B cell (primary cell): ENCODE measurements at regions not wholly inside any gene's neighbourhood (a gene's known extent, or its start where the extent isn't known, plus 50 kb on each side); places are given as distances from the start of the nearest gene placed in this dataset.

Experiments used
- ATAC-seq: fragments of 200-7000 bp; cut with Tn5 transposase; one replicate; pipeline ENCODE4 v1.10.0; 2021; ENCODE audit warnings: low read depth, mild to moderate bottlenecking, moderate number of reproducible peaks, moderate library complexity
- CTCF ChIA-PET: fragments of 350-600 bp; sonication (Branson Sonifier 250); formaldehyde crosslinking; loops from one replicate; lab custom pipeline; 2021; ENCODE audit warnings: antibody characterized with exemption, inconsistent platforms; lab: Charles Lee
- POLR2A ChIA-PET: fragments of 350-600 bp; sonication (Branson Sonifier 250); formaldehyde crosslinking; loops from one replicate; lab custom pipeline; 2021; ENCODE audit warnings: antibody characterized with exemption; lab: Charles Lee
- DNase-seq: peaks from one replicate; pipeline ENCODE4 v3.0.0; 2013
- H2AFZ ChIP-seq: 2 replicates; pipeline ENCODE4 v1.6.1; 2012; ENCODE audit warnings: mild to moderate bottlenecking, low read depth, low read length; ENCODE audit not compliant: insufficient read depth, poor library complexity, severe bottlenecking
- H3K27ac ChIP-seq, 2 donors: 1 replicate in 1 of 2; 2 replicates in 1 of 2; pipeline ENCODE4 v1.5.1; 2012 to 2013; ENCODE audit warnings: low read length in 2 of 2, mild to moderate bottlenecking in 2 of 2, moderate library complexity in 1 of 2
- H3K27me3 ChIP-seq, 4 experiments: fragments of 200-600 bp in 1 of 4; sonication (generic) in 1 of 4; replicated peaks in 1 of 4; 1 replicate in 2 of 4; 2 replicates in 2 of 4; pipeline versions ENCODE4 v1.6.1 to v1.7.0; 2013 to 2016; ENCODE audit warnings: low read length in 3 of 4, mild to moderate bottlenecking in 2 of 4, mixed read lengths in 1 of 4, moderate library complexity in 1 of 4; ENCODE audit not compliant: insufficient read depth in 4 of 4, control insufficient read depth in 3 of 4; ENCODE audit errors: control extremely low read depth in 1 of 4
- H3K36me3 ChIP-seq, 2 experiments: replicated peaks in 1 of 2; 1 replicate in 1 of 2; 2 replicates in 1 of 2; pipeline versions ENCODE4 v1.6.1 to v1.7.1; 2013; ENCODE audit warnings: low read length in 1 of 2; ENCODE audit not compliant: insufficient read depth in 2 of 2, control insufficient read depth in 1 of 2; ENCODE audit errors: control extremely low read depth in 1 of 2, extremely low read depth in 1 of 2
- H3K4me1 ChIP-seq, 2 donors: fragments of 200-600 bp in 1 of 2; sonication (generic) in 1 of 2; 1 replicate in 1 of 2; 2 replicates in 1 of 2; pipeline versions ENCODE4 v1.5.1 to v1.6.1; 2013 to 2017; ENCODE audit warnings: low read length in 2 of 2; ENCODE audit not compliant: control insufficient read depth in 2 of 2, insufficient read depth in 2 of 2
- H3K4me2 ChIP-seq: replicated peaks from 2 replicates; pipeline ENCODE3; 2012; ENCODE audit warnings: mild to moderate bottlenecking, low read depth, low read length; ENCODE audit not compliant: poor library complexity, severe bottlenecking
- H3K4me3 ChIP-seq, 5 experiments: fragments of 200-600 bp in 1 of 5; sonication (generic) in 1 of 5; 1 replicate in 3 of 5; 2 replicates in 2 of 5; pipeline versions ENCODE4 v1.5.1 to v1.7.0; 2011 to 2016; ENCODE audit warnings: low read length in 4 of 5, mild to moderate bottlenecking in 4 of 5, low read depth in 2 of 5, control low read depth in 1 of 5, moderate library complexity in 1 of 5; ENCODE audit not compliant: insufficient read depth in 1 of 5; ENCODE audit errors: control extremely low read depth in 1 of 5, extremely low read depth in 1 of 5
- H3K79me2 ChIP-seq: fragments of 200-600 bp; sonication (generic); one replicate; pipeline ENCODE4 v1.6.0; 2016; ENCODE audit warnings: low read length; ENCODE audit not compliant: control insufficient read depth, insufficient read depth
- H3K9ac ChIP-seq: fragments of 200-600 bp; sonication (generic); 2 replicates; pipeline ENCODE4 v1.6.1; 2017; ENCODE audit warnings: mild to moderate bottlenecking, low read length, moderate library complexity
- H3K9me3 ChIP-seq, 3 donors: one replicate each; pipeline versions ENCODE4 v1.6.1 to v1.7.1; 2013; ENCODE audit warnings: low read length in 2 of 3; ENCODE audit not compliant: control insufficient read depth in 2 of 3, insufficient read depth in 1 of 3; ENCODE audit errors: control extremely low read depth in 1 of 3
- H4K20me1 ChIP-seq: 2 replicates; pipeline ENCODE4 v1.6.0; 2012; ENCODE audit warnings: mild to moderate bottlenecking, low read length; ENCODE audit not compliant: insufficient read depth, control insufficient read depth, poor library complexity, severe bottlenecking
- H3K27ac Mint-ChIP-seq: one replicate; pipeline ENCODE4 v1.8.0; 2021; ENCODE audit warnings: mixed read lengths
- H3K27me3 Mint-ChIP-seq: one replicate; pipeline ENCODE4 v1.8.0; 2021; ENCODE audit warnings: mixed read lengths
- H3K4me1 Mint-ChIP-seq: one replicate; pipeline ENCODE4 v1.8.0; 2021; ENCODE audit warnings: mixed read lengths
- H3K4me3 Mint-ChIP-seq: one replicate; pipeline ENCODE4 v1.8.0; 2021; ENCODE audit warnings: mixed read lengths
- H3K9me3 Mint-ChIP-seq: one replicate; pipeline ENCODE4 v1.8.0; 2022; ENCODE audit warnings: mixed read lengths; ENCODE audit not compliant: insufficient read depth
- CTCF ChIP-seq: fragments of 200-600 bp; IDR thresholded peaks from one replicate; pipeline ENCODE4 v1.8.0; 2022; ENCODE audit warnings: antibody characterized with exemption, mild to moderate bottlenecking
- EZH2 ChIP-seq: IDR thresholded peaks from 2 replicates; pipeline ENCODE4 v1.6.1; 2012; ENCODE audit warnings: borderline replicate concordance, low read depth, mild to moderate bottlenecking, moderate library complexity, low read length; ENCODE audit not compliant: insufficient read depth, poor library complexity, severe bottlenecking
- WGBS: methylation state at CpG from one replicate; pipeline ENCODE4 v1.1.5; 2013; ENCODE audit warnings: missing lambda C conversion rate; ENCODE audit not compliant: insufficient coverage; 5-methylcytosine and 5-hydroxymethylcytosine counted together
- intact Hi-C: fragments of 100-400 bp; cut with micrococcal nuclease; formaldehyde crosslinking; loops from one replicate; pipeline ENCODE4 v1.10.0; 2022

GRCh38 chr13:73850104-73850873, 283.9 kb downstream of the KLF12 start:
- peaks cover 19% of the 10 kb centered on the region for H3K79me2 ChIP-seq
- no peaks in the 10 kb centered on the region for H3K9me3 ChIP-seq
- H3K27ac Mint-ChIP-seq: no peak overlapping the region
- CTCF ChIA-PET: interaction anchor here (0.7 to 4.4 kb wide), 5 partner anchors 15 to 1369 kb away, joined by 3 to 69 read pairs (median 4); no protein-coding TSS in a partner anchor
- H3K36me3 ChIP-seq: peaks cover 6 to 8% of the 10 kb centered on the region in 2 experiments
- ATAC-seq (no peak), DNase-seq (no peak)
- intact Hi-C loops: loop anchor here (2.0 kb wide), 1 partner anchor 15 kb away; no protein-coding TSS in a partner anchor
- H3K27ac ChIP-seq: no peak overlapping the region
- TF ChIP-seq CTCF (no peak), EZH2 (no peak)
- POLR2A ChIA-PET: no interaction called here
- peaks cover 23% of the 10 kb centered on the region for H3K4me1 Mint-ChIP-seq
- no peak overlapping the region for H3K9ac ChIP-seq
- no peak overlapping the region for H3K4me3 Mint-ChIP-seq
- H3K27me3 Mint-ChIP-seq: no peaks in the 10 kb centered on the region
- peaks cover 6% of the 10 kb centered on the region for H4K20me1 ChIP-seq
- no peaks in the 10 kb centered on the region for H3K9me3 Mint-ChIP-seq
- H3K4me2 ChIP-seq: no peak overlapping the region
- no peaks in the 10 kb centered on the region for H3K27me3 ChIP-seq
- H2AFZ ChIP-seq: no peak overlapping the region
- H3K4me3 ChIP-seq: no peak overlapping the region
- WGBS: no CpG with 5 or more reads among the region's 5 CpGs
- peaks cover 5 to 7% of the 10 kb centered on the region in 2 donors for H3K4me1 ChIP-seq

- peaks cover 5 to 7% of the 10 kb centered on the region in 2 donors for H3K4me1 ChIP-seq
- intact Hi-C loops: loop anchor here (1.0 kb wide), 1 partner anchor 438 kb away; no protein-coding TSS in a partner anchor
- Mint-ChIP-seq H3K4me3 (no peak overlapping the region), H3K9me3 (no peaks in the 10 kb centered on the region), H3K27ac (no peak overlapping the region), H3K27me3 (no peaks in the 10 kb centered on the region), H3K4me1 (peaks cover 23% of the 10 kb centered on the region)
- TF ChIP-seq EZH2 (no peak), CTCF (peak; percentile 42)
- peak; percentile 47 for DNase-seq
- H3K36me3 ChIP-seq: peaks cover 6 to 13% of the 10 kb centered on the region in 2 experiments
- POLR2A ChIA-PET: no interaction called here
- H3K79me2 ChIP-seq: peaks cover 19% of the 10 kb centered on the region
- no peak overlapping the region for H3K9ac ChIP-seq
- ATAC-seq: peak; percentile 56
- no peak overlapping the region for H3K4me3 ChIP-seq
- H3K4me2 ChIP-seq: no peak overlapping the region
- H3K9me3 ChIP-seq: no peaks in the 10 kb centered on the region
- H4K20me1 ChIP-seq: peaks cover 6% of the 10 kb centered on the region
- H3K27ac ChIP-seq: no peak overlapping the region
- CTCF ChIA-PET: interaction anchor here (0.7 to 4.4 kb wide), 14 partner anchors 12 to 441 kb away, joined by 3 to 69 read pairs (median 4); no protein-coding TSS in a partner anchor
- H2AFZ ChIP-seq: no peak overlapping the region
- WGBS: 50% methylated on average over 2 of the region's 5 CpGs
- H3K27me3 ChIP-seq: no peaks in the 10 kb centered on the region
These were observed 284.9 kb downstream of the KLF12 start for GRCh38 chr13:73849292-73849691.
